ENCODE measurements at regions not wholly inside any gene's neighbourhood (a gene's known extent, or its start where the extent isn't known, plus 50 kb on each side); places are given as distances from the start of the nearest gene placed in this dataset.
"Not testable (repeated sequence)": the region's sequence is repeated elsewhere in the genome, so short reads cannot be mapped to it uniquely, and the experiment has no call there.

- ATAC-seq (no peak), DNase-seq (peak in 1 of 2 donors; percentile 12)
- intact Hi-C loops (cut with DNase I, micrococcal nuclease), result no loop called here
Observed at GRCh38 chr10:78341953-78342614, 308.4 kb downstream of the RPS24 start.

DNA sequence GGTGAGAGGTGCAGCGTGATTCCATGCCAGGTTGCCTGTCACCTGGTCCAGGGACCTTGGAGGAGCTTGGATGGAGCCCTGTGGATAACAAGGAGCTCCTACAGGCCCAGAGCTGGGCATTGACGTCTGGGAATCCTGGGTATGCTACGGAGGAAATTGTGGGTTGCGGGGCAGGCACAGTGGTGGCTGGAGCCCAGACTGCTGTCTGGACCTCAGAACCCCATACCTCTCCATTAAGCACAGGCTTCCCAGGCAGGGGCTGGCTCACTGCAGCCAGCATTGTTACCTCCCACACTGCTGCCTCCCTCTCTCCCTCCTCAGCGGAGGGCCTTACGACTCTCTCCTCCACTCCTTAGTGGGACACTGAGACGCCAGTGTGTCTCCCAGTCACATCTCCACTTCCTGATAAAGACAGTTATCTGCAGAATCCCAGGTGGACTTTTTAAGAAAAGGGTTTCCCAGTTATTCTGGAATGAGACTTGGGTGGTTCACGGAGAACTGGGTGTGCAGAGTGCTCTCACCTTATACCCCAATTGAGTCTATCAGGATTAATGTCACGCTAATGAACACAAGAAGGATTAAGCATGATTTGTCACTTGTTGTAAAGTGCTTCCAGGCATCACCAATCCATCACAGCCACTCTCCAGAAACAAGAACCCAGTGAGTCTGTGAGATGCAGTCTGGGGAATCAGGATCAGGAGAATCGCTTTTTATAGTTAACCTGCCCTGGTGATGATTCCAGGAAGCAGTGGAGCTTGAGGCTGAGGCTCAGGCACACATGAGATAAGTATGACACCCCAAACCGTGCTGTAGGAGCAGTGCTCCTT, 309.4 kb downstream of the RPS24 start:
- intact Hi-C loops (cut with DNase I, micrococcal nuclease), result no loop called here
- ATAC-seq, result no peak
- DNase-seq, result no peak

DNA sequence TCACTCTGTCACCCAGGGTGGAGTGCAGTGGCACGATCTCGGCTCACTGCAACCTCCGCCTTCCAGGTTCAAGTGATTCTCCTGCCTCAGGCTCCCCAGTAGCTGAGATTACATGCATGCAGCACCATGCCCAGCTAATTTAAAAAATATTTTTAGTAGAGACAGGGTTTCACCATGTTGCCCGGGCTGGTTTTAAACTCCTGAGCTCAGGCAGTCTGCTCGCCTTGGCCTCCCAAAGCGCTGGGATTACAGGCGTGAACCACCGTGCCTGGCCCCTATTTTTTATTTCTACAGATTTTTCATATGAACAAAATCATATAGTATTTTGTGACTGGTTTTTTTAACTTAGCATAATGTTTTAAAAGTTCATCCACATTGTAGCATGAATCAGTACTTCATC, 310.6 kb downstream of the RPS24 start:
- DNase-seq; ATAC-seq; intact Hi-C loops (cut with DNase I, micrococcal nuclease): not testable (repeated sequence)

DNA sequence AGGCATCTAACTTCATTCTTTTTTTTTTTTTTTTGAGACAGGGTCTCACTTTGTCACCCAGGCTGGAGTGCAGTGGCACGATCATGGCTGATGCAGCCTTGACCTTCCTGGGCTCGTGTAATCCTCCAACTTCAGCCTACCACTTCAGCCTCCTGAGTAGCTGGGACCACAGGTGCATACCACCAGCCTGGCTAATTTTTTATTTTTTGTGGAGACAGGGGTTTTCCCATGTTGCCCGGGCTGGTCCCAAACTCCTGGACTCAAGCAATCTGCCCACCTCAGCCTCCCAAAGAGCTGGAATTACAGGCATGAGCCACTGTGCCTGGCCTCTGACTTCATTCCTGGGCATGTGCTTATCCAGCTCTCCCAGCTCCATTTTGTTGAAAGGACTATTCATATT, 311.9 kb downstream of the RPS24 start:
- DNase-seq, result not testable (repeated sequence)

DNA sequence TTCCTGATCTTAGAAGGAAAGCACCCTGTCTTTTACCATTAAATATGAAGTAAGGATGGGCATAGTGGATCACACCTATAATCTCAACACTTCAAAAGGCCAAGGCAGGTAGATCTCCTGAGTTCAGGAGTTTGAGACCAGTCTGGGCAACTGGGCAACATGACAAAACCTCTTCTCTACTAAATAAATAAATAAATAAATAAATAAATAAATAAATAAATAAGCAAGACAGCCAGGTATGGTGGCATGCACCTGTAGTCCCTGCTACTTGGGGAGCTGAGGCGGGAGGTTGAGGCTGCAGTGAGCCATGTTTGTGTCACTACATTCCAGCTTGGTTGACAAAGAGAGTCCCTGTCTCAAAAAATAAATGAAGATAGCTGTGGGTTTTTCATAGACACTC, 313.1 kb downstream of the RPS24 start:
- no peak for ATAC-seq
- intact Hi-C loops (cut with DNase I, micrococcal nuclease), result no loop called here
- DNase-seq, result no peak

More for the DNA sequence above, 311.9 kb downstream of the RPS24 start:
- intact Hi-C loops (cut with DNase I, micrococcal nuclease); ATAC-seq: not testable (repeated sequence)

GRCh38 chr10:78348411-78349164, 314.9 kb downstream of the RPS24 start:
- intact Hi-C loops (cut with DNase I, micrococcal nuclease), result no loop called here
- DNase-seq (no peak), ATAC-seq (no peak)

- ATAC-seq (no peak), DNase-seq (peak in 1 of 2 donors; percentile 6)
- intact Hi-C loops (cut with DNase I, micrococcal nuclease), result no loop called here
Observed at GRCh38 chr10:78349165-78349516, 315.5 kb downstream of the RPS24 start.

DNA sequence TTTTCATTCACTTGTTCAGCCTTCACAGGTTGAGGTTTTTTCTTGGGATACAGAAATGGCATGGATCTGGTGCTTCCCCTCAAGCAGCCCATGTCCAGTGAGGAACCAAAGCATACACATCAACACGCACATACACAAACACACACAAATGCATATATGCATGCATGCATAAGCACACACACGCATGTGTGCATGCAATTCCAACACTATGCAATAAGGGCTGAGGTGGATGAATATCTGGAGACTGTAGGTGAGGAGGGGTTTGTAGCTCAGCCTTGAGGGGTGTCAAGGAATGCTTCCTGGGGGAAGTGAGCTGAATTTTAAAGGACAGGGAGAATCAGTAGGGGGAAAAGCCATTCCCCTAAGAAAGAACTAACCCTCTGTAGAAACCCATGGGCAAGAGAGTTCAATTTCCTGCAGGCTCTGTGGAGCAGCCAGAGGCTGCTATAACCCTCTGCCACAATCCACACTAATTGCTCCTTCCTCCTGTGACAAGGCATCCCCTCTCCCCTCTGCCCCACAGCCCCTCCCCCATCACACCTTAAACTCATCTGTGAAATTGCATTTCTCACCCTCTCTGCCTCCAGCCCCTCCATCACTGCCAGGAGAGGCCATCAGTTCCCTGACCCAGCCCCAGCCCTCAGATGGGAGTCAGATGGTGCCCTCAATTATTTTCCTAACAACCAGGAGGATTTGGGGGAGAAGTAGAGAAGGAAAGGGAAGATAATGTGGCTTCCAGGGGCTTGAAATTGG, 316.4 kb downstream of the RPS24 start:
- no peak for DNase-seq
- intact Hi-C loops (cut with DNase I, micrococcal nuclease), result no loop called here
- ATAC-seq, result no peak

GRCh38 chr10:78351283-78351682, 317.6 kb downstream of the RPS24 start:
- DNase-seq (peak in 1 of 2 donors; percentile 2), ATAC-seq (no peak)
- intact Hi-C loops (cut with DNase I, micrococcal nuclease), result no loop called here

GRCh38 chr10:78351809-78352208, 318.1 kb downstream of the RPS24 start:
- intact Hi-C loops (cut with DNase I, micrococcal nuclease), result no loop called here
- DNase-seq (no peak), ATAC-seq (no peak)

- DNase-seq (no peak), ATAC-seq (no peak)
- intact Hi-C loops (cut with DNase I, micrococcal nuclease), result no loop called here
Observed at GRCh38 chr10:78353636-78354035, 320.0 kb downstream of the RPS24 start.

DNA sequence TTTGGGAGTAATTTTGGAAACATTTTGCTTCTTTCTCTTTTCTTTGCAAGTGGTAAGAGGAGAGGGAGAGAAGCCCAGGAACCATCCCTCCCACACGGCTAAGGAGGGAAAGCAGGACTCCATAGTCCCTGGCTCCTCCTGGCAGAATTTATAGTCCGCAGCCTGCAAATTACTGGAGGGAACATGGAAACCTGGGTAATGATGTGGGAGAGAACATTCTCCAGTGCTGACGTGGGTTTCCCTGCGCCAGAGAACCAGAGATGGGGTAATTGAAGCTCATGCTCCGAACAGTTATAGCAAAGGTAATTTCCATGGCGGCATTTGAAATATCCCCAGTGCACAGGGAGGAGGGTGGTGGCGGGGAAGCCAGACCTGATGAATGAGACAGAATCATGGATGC, 320.4 kb downstream of the RPS24 start:
- intact Hi-C loops (cut with DNase I, micrococcal nuclease), result no loop called here
- ATAC-seq, result no peak
- no peak for DNase-seq

DNA sequence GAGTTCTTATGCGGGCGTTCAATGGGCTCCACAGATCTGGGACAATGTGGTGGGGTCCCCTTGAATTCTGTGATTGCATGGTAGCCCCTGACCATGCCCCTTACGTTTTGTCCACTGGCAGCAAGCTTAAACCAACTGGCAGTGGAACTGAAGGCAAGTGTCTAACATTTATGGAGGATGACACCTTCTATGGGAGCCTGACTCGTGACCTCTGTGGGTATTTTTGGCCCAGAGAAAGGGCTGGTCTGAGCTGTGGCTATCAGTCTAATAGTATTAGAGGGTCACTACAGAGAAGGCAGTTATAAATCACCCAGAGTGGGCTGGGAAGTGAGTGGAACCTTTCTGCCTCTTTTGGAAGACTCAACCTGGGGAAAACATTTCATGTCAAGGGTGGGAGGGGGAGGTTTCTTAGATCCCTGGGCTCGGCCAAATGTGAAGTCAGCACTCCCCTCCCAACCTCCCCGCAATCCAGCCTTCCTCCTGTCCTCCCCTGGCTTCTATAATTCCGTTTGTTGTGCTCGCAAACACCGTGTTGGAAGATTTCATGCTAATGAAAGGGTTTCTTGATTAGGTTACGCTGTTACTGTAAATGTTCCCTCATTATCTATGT, 322.7 kb downstream of the RPS24 start:
- ATAC-seq (no peak), DNase-seq (no peak)
- intact Hi-C loops (cut with DNase I, micrococcal nuclease), result no loop called here

DNA sequence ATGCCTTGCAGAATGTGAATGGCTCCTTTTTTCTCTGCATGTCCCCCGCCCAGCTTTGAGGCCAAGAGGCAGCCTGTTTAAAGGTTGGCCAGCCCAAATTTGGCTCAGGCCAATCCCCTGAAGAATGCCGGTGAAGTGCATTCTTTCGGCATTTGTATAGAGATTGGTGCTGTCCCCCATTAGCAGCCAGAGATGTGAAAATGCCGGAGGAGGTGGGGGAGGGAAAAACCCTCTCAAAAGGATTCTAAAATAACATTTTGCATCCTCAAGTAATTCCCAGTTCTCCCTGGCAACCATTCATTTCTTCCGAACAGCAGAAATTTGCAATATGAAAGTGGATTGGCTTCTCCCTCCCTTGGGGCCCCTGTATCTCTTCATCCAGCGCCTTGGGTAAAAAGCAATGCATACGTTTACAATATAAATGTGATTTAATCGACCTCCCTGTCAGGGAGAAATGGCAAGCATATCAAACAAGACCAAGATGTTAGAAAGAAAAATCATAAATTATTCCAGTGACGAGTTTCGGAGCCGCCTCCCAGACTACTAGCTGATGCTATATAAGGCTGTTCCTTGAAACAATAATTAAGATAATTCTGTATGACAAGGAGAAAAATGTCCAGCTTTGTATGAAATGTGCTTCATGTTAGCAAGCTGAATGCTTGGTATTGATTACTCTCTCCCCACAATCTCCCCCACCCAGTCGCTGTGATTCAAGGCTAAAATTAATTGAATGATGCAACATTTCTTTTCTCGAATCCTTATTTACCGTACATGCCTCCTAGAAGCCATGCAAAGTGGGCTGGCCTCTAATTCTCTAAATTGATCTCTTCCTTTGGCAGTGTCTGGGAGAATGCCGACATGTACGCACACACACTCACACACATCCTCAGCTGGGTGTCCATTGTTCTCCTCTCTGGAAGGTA, 323.7 kb downstream of the RPS24 start:
- ATAC-seq (no peak), DNase-seq (no peak)
- intact Hi-C loops (cut with DNase I, micrococcal nuclease), result no loop called here

DNA sequence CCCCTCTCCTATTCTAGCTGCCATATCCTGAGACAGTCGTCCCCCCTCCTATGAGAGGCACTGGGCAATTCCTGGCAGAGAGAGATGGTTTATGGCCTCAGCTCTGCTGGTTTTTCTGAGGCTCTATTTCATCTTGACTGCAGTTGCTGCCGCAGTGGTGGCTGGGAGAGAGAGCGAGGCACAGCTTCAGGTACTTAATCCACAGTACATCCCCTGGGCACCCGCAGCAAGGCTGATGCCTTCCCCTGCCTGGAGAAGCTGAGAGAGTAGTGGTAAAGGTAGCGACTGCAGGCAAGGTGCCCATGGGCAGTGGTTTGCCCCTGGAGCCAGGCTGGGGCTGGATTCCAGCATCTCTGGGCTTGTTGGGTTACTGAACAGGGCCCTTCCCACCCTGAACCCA, 324.7 kb downstream of the RPS24 start:
- ATAC-seq (no peak), DNase-seq (no peak)
- intact Hi-C loops (cut with DNase I, micrococcal nuclease), result no loop called here

DNA sequence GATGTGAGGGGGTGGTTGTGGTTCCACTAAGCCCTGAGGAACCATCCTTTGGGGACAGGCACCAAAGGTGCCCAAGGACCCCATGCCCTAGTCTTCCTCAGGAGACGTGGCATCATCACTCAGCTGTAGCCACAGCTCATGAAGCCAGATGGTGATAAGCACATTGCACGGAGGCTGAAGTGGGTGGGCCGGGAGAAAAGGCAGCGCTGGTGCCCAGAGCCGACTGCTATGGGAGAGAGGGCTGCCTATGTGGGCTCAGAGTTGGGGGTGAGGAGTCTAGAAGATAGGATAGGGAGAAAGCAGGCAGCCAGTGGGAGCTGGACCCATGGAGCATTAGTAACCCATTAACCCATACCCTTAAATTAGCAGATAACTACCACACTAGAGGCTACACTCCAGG, 325.3 kb downstream of the RPS24 start:
- intact Hi-C loops (cut with DNase I, micrococcal nuclease), result no loop called here
- ATAC-seq, result no peak

GRCh38 chr10:78359640-78360091, 326.0 kb downstream of the RPS24 start:
- DNase-seq, result no peak
- intact Hi-C loops (cut with DNase I, micrococcal nuclease), result no loop called here
- no peak for ATAC-seq

More for the DNA sequence above, 325.3 kb downstream of the RPS24 start:
- DNase-seq, result no peak

DNA sequence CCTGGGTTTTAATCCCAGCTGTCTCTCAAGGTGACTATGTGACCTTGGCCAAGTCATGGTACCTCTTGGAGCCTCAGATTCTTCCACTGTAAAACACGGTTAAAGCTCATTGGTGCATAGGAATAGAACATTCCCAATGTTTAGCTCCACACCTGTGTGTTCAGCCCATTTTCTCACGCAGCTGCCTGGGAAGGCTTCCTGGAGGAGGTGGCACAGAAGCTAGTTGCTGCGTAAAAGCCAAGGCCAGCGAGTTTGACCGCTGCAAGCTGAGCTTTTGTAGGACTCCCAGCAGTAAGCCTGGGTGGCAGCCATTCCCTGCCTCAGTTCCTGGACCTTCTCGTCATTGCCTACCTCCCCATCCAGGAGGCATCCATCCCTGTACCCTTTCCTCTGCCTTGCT, 326.6 kb downstream of the RPS24 start:
- DNase-seq (no peak), ATAC-seq (no peak)
- intact Hi-C loops (cut with DNase I, micrococcal nuclease), result no loop called here
